GM23248 (cell line): ENCODE measurements at regions not wholly inside any gene's neighbourhood (a gene's known extent, or its start where the extent isn't known, plus 50 kb on each side); places are given as distances from the start of the nearest gene placed in this dataset.

Experiments
- DNase-seq: peaks from one replicate; pipeline ENCODE4 v3.0.0-alpha.2; 2015
- H2AFZ ChIP-seq: fragments of 200-600 bp; sonication (generic); 2 replicates; pipeline ENCODE4 v1.6.1; 2016; ENCODE audit warnings: antibody characterized with exemption
- H3F3A ChIP-seq: fragments of 200-600 bp; sonication (generic); 2 replicates; pipeline ENCODE4 v1.6.1; 2016; ENCODE audit warnings: mild to moderate bottlenecking, antibody characterized with exemption, mixed run types; ENCODE audit not compliant: insufficient read depth
- H3K27ac ChIP-seq: fragments of 200-600 bp; sonication (generic); 2 replicates; pipeline ENCODE4 v1.5.1; 2016; ENCODE audit warnings: mild to moderate bottlenecking
- H3K27me3 ChIP-seq: fragments of 200-600 bp; sonication (generic); replicated peaks from 2 replicates; pipeline ENCODE4 v1.6.1; 2016; ENCODE audit warnings: mild to moderate bottlenecking; ENCODE audit not compliant: insufficient read depth
- H3K36me3 ChIP-seq: fragments of 200-600 bp; sonication (generic); 2 replicates; pipeline ENCODE4 v1.6.1; 2016; ENCODE audit warnings: low read depth, mild to moderate bottlenecking
- H3K4me1 ChIP-seq: fragments of 200-600 bp; sonication (generic); 2 replicates; pipeline ENCODE4 v1.6.1; 2016; ENCODE audit warnings: mild to moderate bottlenecking; ENCODE audit not compliant: insufficient read depth
- H3K4me2 ChIP-seq: fragments of 200-600 bp; sonication (generic); one replicate; pipeline ENCODE4 v1.6.1; 2016; ENCODE audit warnings: mild to moderate bottlenecking; ENCODE audit not compliant: unreplicated experiment
- H3K4me3 ChIP-seq: fragments of 200-600 bp; sonication (generic); 2 replicates; pipeline ENCODE4 v1.5.1; 2016; ENCODE audit warnings: mild to moderate bottlenecking
- H3K79me2 ChIP-seq: fragments of 200-600 bp; sonication (generic); 2 replicates; pipeline ENCODE4 v1.6.1; 2016; ENCODE audit warnings: mild to moderate bottlenecking; ENCODE audit not compliant: insufficient read depth
- H3K9ac ChIP-seq: fragments of 200-600 bp; sonication (generic); 2 replicates; pipeline ENCODE4 v1.6.1; 2016; ENCODE audit warnings: mild to moderate bottlenecking
- H3K9me2 ChIP-seq: fragments of 200-600 bp; sonication (generic); 2 replicates; pipeline ENCODE4 v1.6.1; 2016; ENCODE audit warnings: mixed run types, mild to moderate bottlenecking, moderate library complexity; ENCODE audit not compliant: insufficient read depth
- H3K9me3 ChIP-seq: fragments of 200-600 bp; sonication (generic); one replicate; pipeline ENCODE4 v1.6.1; 2017; ENCODE audit warnings: low read depth
- H4K20me1 ChIP-seq: fragments of 200-600 bp; sonication (generic); 2 replicates; pipeline ENCODE4 v1.6.0; 2016; ENCODE audit not compliant: insufficient read depth
- EZH2 ChIP-seq: fragments of 200-600 bp; sonication (generic); IDR thresholded peaks from 2 replicates; pipeline ENCODE4 v1.6.1; 2018; ENCODE audit warnings: antibody characterized with exemption, mild to moderate bottlenecking; ENCODE audit not compliant: insufficient read depth, poor library complexity, severe bottlenecking
- EZH2phosphoT487 ChIP-seq: fragments of 200-600 bp; sonication (generic); IDR thresholded peaks from 2 replicates; pipeline ENCODE4 v1.6.1; 2018; ENCODE audit warnings: antibody characterized with exemption, moderate library complexity, mild to moderate bottlenecking, low read depth; ENCODE audit not compliant: insufficient read depth
- WGBS, 2 experiments: methylation state at CpG; one replicate each; pipeline ENCODE4 v1.1.6; 2015 to 2017; ENCODE audit warnings: low lambda C conversion rate in 2 of 2, low coverage in 1 of 2; ENCODE audit errors: missing lambda C conversion rate in 2 of 2; 5-methylcytosine and 5-hydroxymethylcytosine counted together
- in situ Hi-C: fragments of 300-500 bp; cut with MboI; formaldehyde crosslinking; loops from 2 replicates; pipeline ENCODE4 v1.15.0; 2020

- WGBS, 2 experiments = 81% methylated on average over 6 of the region's 6 CpGs
- no peak for TF ChIP-seq EZH2phosphoT487
- no peak for TF ChIP-seq EZH2
These were observed 296.7 kb upstream of the PROK2 start for GRCh38 chr3:72081471-72082185.

GRCh38 chr3:72080800-72081199 lies 295.9 kb upstream of the PROK2 start:
- Histone ChIP-seq H3K27me3 (no peaks in the 10 kb centered on the region), H4K20me1 (no peaks in the 10 kb centered on the region), H3K27ac (no peak overlapping the region), H3K4me1 (peaks cover 10% of the 10 kb centered on the region), H3K79me2 (no peaks in the 10 kb centered on the region), H3K4me3 (no peak overlapping the region), H3K9ac (no peak overlapping the region), H3K9me2 (no peaks in the 10 kb centered on the region), H3F3A (peaks cover 9% of the 10 kb centered on the region), H3K36me3 (no peaks in the 10 kb centered on the region), H2AFZ (no peak overlapping the region), H3K4me2 (no peak overlapping the region), H3K9me3 (no peaks in the 10 kb centered on the region)
- TF ChIP-seq EZH2phosphoT487 (no peak), EZH2 (no peak)
- WGBS, 2 experiments = 78 to 80% methylated on average over 5 of the region's 5 CpGs
- in situ Hi-C loops = no loop called here
- DNase-seq = no peak

More at GRCh38 chr3:72081471-72082185, 296.7 kb upstream of the PROK2 start:
- DNase-seq = no peak
- H3K4me2 ChIP-seq = peak overlapping the region; percentile 61
- no peaks in the 10 kb centered on the region for H3K9me3 ChIP-seq
- H3K4me1 ChIP-seq = peaks cover 10% of the 10 kb centered on the region
- H3K9me2 ChIP-seq = no peaks in the 10 kb centered on the region
- H3F3A ChIP-seq = peaks cover 9% of the 10 kb centered on the region
- peak overlapping the region; percentile 25 for H3K9ac ChIP-seq
- no peak overlapping the region for H2AFZ ChIP-seq
- no peaks in the 10 kb centered on the region for H3K36me3 ChIP-seq
- peak overlapping the region; percentile 35; the same call in 1 of the 2 replicates for H3K27ac ChIP-seq
- no peaks in the 10 kb centered on the region for H4K20me1 ChIP-seq
- in situ Hi-C loops = no loop called here
- H3K79me2 ChIP-seq = no peaks in the 10 kb centered on the region
- no peak overlapping the region for H3K4me3 ChIP-seq
- H3K27me3 ChIP-seq = no peaks in the 10 kb centered on the region

- Histone ChIP-seq H3K9ac (no peak overlapping the region), H4K20me1 (no peaks in the 10 kb centered on the region), H3K79me2 (no peaks in the 10 kb centered on the region), H3K36me3 (no peaks in the 10 kb centered on the region), H3K27me3 (no peaks in the 10 kb centered on the region), H3K4me1 (peaks cover 10% of the 10 kb centered on the region), H3K9me3 (no peaks in the 10 kb centered on the region), H3F3A (peaks cover 9% of the 10 kb centered on the region), H3K9me2 (no peaks in the 10 kb centered on the region), H3K4me3 (no peak overlapping the region), H3K27ac (no peak overlapping the region), H3K4me2 (no peak overlapping the region), H2AFZ (no peak overlapping the region)
- WGBS, 2 experiments = 83 to 89% methylated on average over 3 of the region's 3 CpGs
- DNase-seq = no peak
- in situ Hi-C loops = no loop called here
- TF ChIP-seq EZH2phosphoT487 (no peak), EZH2 (no peak)
These were observed 295.1 kb upstream of the PROK2 start for GRCh38 chr3:72080095-72080494.

- Histone ChIP-seq H3K9me3 (no peaks in the 10 kb centered on the region), H3K4me3 (no peak overlapping the region), H4K20me1 (no peaks in the 10 kb centered on the region), H3K79me2 (no peaks in the 10 kb centered on the region), H3K9ac (no peak overlapping the region), H3K4me1 (peaks cover 10% of the 10 kb centered on the region), H3K9me2 (no peaks in the 10 kb centered on the region), H3K27me3 (no peaks in the 10 kb centered on the region), H3F3A (peaks cover 9% of the 10 kb centered on the region), H3K27ac (no peak overlapping the region), H3K4me2 (no peak overlapping the region), H3K36me3 (no peaks in the 10 kb centered on the region), H2AFZ (no peak overlapping the region)
- WGBS, 2 experiments = 63% methylated on average over 2 of the region's 2 CpGs
- in situ Hi-C loops = no loop called here
- no peak for DNase-seq
- TF ChIP-seq EZH2 (no peak), EZH2phosphoT487 (no peak)
These were observed 294.5 kb upstream of the PROK2 start for GRCh38 chr3:72079369-72079872.
